NCI-H345 treated with DMSO at 0.1 percent for 48 hours (cell line): ENCODE measurements at regions not wholly inside any gene's neighbourhood (a gene's known extent, or its start where the extent isn't known, plus 50 kb on each side); places are given as distances from the start of the nearest gene placed in this dataset.

ENCODE experiments used
- DNase-seq: peaks from one replicate; lab custom pipeline; 2025; ENCODE audit not compliant: unreplicated experiment; lab: John Stamatoyannopoulos, UW

GRCh38 chr6:25219216-25219916 is 59.8 kb upstream of the CARMIL1 start:
- no peak for DNase-seq

GRCh38 chr6:25219917-25220278 is 59.3 kb upstream of the CARMIL1 start:
- no peak for DNase-seq

GRCh38 chr6:25220857-25221256 is 58.3 kb upstream of the CARMIL1 start:
- DNase-seq: peak; percentile 3

- DNase-seq: no peak
These were observed 57.0 kb upstream of the CARMIL1 start for GRCh38 chr6:25222006-25222678.

GRCh38 chr6:25223490-25223991 is 55.6 kb upstream of the CARMIL1 start:
- peak; percentile 66 for DNase-seq

GRCh38 chr6:25224242-25224641 is 54.9 kb upstream of the CARMIL1 start:
- no peak for DNase-seq

- no peak for DNase-seq
These were observed 51.3 kb upstream of the CARMIL1 start for GRCh38 chr6:25227854-25228253.
